HG03139 (cell line): ENCODE measurements at regions not wholly inside any gene's neighbourhood (a gene's known extent, or its start where the extent isn't known, plus 50 kb on each side); places are given as distances from the start of the nearest gene placed in this dataset.
A peak's percentile ranks its signal among the peaks of the same experiment; 100 is the strongest.
"Not testable (repeated sequence)": the region's sequence is repeated elsewhere in the genome, so short reads cannot be mapped to it uniquely, and the experiment has no call there.

Experiments
- ATAC-seq: cut with Tn5 transposase; IDR thresholded peaks from one replicate; pipeline ENCODE4 v1.9.1; 2021; ENCODE audit not compliant: unreplicated experiment

DNA sequence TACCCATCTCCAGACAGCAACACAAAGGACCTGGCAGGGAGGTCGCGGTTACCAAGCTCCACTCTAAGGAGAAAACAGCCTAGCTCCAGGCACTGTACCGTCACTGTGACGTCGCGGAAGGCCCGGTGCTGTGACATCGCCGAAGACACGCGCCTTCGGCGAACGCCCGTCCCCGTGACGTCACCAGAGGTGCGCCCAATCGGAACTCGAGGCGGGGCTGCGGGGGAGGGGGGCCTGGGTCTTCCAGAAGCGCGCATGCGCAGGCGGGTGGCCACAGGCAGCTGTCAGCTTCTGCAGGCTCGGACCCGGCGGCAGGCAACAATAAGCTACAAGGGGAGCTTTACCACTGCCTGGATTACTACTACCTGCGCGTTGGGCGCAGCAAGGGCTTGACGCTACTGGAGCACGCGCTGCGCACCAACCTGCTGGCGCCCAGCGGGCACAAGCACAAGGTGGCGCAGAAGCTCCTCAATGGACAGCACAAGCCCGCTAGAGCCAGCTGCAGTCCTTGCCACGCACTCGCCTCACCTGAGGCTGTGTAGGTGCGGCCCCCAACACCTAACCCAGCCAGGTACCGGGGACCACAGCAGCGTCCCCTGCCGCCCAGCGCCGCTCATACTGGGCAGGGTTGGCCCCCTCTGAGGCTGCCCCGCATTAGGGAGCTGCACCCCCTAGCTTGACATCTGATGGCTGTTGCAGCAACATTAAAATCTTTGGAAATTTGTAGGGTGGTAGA, 208.4 kb downstream of the TPST1 start:
- peak; percentile 51 for ATAC-seq

DNA sequence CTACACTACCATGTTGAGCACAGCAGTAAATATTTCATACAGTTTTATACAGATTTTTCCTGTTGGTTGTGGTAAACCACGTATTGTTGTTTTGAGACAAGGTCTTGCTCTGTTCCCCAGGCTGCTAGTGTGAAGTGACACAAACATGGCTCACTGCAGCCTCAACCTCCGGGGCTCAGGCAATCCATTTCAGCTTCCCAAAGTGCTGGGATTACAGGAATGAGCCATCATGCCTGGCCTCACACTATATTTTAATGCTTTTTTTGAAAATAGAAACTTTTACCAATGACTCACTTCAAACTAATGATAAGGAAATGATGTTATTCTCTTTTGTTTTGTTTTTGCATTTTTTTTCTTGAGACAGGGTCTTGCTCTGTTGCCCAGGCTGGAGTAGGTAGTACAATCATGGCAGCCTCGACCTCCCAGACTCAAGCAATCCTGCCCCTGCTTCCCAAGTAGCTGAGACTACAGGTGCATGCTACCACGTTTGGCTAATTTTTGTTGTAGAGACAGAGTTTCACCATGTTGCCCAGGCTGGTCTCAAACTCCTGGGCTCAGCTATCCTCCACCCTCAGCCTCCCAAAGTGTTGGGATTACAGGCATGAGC, 210.6 kb downstream of the TPST1 start:
- no peak for ATAC-seq

DNA sequence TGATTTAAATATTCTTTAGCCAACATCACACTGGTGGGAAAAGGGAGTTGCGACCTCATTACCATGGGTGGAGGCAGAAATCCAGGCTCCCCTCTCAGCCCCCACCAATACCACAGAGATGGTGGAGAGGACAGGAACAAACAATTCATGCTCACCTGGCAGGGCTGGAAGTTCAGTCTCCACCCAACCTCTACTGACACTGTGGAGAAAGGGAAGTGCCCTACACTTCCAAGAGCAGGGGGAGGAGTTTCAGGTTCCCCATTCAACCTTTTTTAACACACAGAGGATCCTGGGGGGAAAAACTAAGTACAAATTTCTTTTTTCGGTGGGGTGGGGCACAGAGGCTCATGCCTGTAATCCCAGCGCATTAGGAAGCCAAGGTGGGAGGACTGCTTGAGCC, 210.1 kb upstream of the KCTD7 start:
- no peak for ATAC-seq

DNA sequence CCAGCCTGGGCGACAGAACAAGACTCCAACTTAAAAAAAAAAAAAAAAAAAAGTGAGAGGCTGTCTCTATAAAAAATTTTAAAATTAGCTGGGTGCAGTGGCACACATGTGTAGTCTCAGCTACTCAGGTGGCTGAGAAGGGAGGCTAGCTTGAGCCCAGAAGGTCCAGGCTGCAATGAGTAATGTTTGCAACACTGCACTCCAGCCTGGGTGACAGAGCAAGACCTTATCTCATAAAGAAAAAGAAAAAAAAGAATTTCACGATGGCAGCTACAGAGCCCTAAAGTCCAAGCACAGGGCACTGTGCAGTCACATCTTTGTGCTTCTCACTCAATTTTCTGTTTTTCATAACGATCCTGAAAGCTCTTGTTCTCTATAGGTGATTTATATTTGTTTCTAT, 209.5 kb upstream of the KCTD7 start:
- ATAC-seq: no peak

DNA sequence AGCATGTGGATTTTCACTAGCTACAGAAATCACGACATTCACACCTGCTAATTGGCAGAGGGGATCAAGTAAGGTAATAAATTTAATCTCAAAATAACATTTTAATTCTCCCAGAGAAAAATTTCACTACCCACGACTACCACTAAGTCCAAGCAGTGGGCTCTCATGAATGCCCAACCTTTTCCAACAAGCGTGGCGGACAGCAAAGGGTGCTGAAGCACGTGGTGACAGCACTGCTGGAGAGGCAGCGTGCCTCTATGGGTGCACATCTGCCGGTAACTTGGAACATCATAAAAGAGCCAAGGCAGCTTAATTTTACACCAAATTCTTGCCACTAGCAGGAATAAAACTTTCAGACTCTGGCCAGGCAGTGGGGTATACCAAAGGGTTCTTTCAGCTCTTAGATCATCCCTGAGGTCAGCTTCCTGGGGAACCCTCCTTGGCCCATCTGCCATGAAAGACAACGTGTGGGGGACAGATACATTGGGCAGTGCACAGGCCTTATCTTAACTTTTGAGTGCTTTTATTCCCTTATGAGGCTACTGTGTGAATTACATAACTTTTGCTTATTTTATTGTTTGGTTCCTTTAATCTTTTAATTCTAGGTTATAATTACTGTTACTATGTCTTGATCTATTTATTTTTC, 206.7 kb upstream of the KCTD7 start:
- no peak for ATAC-seq

DNA sequence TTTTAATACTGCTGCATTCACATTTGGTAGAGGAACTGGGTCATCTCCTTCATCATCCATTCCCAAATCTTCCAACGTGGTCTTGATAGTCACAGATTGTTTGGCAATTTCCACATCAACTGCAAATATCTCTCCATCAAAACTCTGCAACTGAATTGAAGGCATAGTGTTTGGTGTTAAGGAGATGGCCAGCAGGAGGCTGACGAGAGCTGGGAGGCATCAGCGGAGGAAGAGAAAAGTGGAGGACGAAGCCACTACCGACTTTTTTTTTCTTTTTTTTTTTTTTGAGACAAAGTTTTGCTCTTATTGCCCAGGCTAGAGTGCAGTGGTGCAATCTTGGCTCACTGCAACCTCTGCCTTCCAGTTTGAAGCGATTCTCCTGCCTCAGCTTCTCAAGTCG, 205.0 kb upstream of the KCTD7 start:
- ATAC-seq: no peak

DNA sequence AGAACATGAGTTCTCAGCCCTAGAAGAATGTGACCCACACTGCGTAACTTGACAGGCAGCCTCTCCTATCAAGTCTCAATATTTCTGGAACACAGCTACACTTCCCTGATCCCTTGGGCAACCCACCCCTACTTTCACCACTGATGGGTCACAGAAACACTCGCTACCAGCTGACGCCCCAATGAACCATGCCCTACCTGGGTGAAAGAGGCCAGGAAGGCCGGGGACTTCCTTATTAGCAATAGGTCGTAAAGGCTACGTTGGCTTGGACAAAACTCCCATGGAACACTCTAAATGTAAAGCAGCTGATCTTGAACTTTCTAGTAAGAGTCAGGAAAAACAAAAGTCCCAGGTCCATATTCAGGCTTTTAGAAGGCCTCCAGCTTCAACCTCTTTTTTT, 202.3 kb upstream of the KCTD7 start:
- no peak for ATAC-seq

DNA sequence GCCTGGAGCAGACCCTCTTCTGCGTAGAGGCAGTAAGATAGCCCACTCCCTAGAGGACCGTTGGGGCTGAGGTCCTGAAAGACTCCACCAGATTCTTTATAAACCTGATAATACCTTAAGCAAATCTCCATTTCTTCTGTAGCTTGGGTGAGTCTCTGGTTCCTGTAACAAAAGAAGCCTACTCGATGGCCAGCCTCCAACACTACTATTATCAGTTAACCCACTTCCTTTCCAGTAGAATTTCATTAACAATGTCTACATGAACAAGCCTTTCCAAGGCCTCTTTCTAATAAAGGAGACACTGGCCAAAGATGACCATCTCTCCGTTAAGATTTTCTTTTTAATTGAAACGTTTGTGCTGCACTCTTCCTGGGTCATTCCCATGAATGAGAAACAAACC, 201.7 kb upstream of the KCTD7 start:
- ATAC-seq: no peak

DNA sequence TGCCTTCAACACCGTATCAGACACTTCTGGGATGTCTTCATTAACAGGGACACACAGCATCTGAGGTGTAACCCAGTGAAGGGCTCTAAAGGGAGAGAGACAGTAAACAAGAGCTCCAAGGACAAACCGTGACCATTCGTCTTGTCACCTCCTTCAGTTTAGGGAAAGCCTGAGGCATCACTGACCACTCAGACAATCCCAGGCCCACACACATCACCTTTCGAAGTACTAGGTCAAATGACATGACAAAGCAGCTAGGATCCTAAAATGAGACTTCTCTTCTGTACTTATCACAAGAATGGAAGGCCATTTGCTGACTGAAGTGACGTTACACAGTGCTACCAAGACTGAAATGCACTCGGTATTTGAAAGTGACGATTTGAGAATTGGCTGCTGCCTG, 200.7 kb upstream of the KCTD7 start:
- ATAC-seq: no peak

DNA sequence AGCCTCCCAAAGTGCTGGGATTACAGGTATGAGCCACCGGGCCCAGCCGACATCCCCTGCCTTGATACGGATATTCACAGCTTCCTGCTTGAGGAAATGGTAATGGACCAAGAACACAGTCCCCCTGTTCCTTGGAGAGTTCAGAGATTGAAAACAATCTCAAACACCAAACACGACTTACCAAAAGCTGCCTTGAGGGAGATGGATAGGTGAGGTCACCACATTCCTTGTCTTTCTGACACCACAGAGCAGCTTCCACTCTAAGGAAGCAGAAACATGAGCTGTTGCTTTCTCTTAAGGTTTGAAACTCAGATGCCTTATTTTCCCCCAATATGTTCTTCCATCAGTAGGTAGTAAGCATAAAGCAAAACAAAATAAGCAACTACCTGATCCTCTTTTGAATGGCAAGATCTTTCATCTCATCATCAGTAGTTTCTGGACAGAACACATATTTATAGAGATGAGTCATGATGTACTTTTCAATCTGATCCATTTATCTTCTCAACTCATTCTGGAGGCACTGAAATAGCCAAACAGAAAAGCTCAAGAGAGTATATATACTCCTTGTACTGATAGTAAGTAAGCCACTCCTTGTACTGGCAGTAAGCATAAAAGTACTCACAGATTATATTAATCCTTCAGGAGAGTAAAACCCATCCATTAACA, 199.1 kb upstream of the KCTD7 start:
- no peak for ATAC-seq

DNA sequence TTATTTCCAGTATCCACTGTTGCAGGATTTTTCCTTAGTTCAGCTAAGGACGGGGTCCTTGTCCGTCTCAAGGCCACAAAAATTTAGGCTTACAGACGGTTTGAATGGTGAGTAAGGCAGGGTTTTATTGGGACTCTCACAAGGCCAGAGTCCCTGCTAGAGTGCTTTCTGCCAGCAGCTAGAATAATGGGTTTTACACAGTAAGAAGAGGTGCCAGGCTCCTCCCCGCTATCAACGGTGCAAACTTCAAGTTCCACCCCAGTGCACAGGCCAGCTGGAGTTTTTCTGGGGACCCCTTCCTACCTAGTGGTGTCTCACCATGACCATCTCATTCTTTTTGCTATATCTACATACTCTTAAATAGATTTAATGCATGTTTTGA, 198.5 kb upstream of the KCTD7 start:
- ATAC-seq: no peak

DNA sequence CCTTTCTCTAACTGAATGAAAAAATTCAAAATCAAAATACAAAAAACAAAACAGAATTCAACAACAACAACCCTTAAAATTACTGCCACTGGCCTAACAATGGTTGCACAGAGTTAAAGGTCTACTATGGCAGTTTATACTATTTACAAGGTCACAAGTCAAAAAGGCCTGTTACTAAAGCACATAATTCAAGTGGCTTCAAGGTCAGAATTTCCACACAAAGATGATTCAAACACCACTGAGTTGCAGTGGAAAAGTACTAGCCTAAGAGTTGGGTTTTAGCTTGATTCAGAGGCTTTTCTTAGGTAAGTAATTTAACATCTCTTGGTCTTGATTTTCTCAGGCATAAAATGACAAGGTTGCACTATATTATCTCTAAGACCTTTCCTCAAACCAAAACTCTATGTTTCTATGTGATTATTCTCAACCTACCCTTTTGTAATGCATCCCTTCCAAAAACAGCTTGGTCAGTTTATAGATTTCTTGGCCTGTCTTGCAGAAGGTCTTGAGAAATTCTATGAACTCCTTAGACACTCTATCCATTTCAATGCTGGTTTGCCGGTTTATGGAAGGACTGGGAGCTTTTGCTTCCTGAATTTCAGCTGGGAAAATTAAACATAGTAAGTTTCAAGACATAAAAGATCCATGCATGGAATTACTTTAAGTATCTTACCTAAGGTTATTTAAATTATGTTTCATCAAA, 189.8 kb upstream of the KCTD7 start:
- ATAC-seq: not testable (repeated sequence)

DNA sequence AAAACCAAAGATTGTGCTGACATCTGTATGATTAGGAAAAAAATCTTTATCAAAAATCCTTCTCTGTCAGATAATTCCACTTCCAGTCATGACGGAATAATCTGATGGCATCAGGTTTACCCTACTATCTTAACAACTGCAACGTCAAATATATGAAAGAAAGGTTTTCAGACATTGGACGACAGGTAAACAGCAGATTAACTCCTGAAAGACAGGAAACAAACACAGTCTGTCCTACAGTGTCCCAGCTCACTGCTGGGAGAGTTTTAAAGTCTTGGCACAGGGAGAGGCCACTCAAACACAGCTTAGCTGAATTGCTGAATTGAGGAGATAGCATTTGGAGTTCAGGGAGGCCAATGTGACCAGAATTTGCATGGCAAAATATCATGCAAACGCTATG, 186.3 kb upstream of the KCTD7 start:
- no peak for ATAC-seq

DNA sequence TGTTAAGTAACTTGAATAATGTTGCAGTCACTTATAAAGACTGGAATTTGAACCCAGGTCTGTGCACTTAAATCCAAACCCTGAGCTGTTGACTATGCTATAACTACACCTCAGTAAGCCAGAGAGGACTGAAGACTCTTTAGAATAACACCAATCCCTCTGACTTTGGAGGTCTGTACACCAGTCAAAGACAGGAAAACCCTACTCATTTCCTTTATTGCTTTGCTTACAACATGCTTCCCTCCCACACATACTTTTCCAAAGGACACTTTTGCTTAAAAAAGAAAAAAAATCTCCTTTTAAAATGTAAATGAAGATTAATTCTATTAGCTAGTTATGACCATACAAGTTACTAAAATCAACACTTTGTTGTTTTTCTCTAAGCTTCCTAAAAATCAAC, 184.7 kb upstream of the KCTD7 start:
- no peak for ATAC-seq

DNA sequence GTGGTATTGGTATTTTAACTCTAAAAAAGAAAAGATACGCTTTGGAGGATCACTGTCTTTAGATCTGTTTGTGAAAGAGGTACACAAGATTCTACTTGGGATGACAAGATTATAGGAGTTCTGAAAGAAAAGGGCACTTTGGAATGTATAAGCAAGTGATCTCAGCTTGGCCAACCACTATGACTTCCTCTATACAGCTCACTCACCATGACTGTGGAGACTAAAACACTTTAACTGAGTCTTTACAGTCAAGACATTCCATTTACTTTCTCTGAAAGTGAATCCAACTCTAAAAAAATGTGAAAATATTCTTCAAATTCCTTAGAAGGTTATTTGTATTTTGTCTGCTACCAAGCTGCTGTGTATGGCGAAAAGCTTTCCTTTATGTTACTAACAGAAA, 181.7 kb upstream of the KCTD7 start:
- ATAC-seq: not testable (repeated sequence)

DNA sequence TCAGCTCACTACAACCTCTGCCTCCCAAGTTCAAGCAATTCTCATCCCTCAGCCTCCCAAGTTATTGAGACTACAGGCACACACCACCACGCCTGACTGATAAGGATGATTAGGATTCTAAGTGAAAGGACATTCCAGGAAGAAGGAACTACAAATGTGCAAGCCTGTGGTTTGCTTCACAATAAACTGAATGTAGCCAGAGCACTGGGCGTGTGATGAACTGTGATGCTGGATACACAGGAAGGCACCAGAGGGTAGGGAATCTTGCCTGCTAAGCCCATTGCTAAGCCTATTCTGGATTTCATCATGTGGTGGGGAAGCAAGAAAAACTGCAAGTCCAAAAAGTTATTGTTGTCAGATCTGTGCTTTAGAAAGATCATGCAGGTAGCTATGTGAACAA, 177.9 kb upstream of the KCTD7 start:
- ATAC-seq: not testable (repeated sequence)

DNA sequence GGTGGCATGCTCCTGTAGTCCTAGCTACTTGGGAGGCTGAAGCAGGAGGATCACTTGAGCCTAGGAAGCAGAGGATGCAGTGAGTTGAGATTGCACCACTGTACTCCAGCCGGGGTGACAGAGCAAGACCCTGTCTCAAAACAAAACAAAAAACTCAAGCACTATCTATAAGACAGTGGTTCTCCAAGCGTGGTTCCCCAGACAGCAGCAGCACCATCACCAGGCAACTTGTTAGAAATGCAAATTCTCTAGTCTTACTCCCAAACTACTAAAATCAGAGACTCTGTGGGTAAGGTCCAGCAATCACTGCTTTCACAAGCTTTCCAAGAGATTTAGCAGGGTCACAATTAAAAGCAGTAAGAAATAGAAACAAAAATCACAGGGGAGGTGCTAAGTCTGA, 177.0 kb upstream of the KCTD7 start:
- not testable (repeated sequence) for ATAC-seq

DNA sequence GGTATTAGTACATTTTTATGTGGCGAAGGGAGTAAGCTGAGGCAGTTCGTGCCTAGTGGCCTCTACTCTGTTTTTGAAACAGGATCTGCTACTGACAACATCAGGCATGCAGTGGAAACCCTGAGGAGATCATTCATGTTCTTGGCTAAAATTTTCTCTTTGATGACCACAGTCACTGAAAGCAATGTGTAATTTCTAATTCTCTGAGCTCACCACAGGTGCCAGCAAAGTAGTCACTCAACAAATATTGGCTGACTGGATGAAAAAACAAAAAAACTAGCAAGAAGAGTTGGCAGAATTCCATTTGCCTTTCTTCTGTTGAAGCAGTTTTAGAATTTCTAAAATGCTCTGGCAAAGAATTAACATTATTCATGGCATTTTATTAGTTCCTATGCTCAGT, 176.5 kb upstream of the KCTD7 start:
- no peak for ATAC-seq

DNA sequence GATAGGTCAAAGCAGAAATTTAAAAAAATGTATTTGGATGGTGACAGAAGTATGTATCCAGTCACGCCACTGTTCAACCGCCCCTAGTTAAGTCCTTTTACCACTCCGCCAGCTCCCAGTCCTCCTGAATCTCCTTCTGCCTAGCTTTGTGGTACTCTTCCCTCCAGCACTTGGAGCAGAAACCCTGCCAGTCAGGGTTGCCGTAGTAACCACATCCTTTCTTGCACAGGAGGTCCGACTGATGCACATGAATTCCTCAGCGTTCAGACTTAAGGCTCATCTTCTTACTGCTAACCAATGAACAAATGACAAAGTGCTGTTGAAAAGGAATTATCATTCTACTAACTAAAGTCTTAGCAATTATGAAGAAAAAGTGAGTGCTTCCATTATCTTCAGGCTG, 175.3 kb upstream of the KCTD7 start:
- no peak for ATAC-seq

DNA sequence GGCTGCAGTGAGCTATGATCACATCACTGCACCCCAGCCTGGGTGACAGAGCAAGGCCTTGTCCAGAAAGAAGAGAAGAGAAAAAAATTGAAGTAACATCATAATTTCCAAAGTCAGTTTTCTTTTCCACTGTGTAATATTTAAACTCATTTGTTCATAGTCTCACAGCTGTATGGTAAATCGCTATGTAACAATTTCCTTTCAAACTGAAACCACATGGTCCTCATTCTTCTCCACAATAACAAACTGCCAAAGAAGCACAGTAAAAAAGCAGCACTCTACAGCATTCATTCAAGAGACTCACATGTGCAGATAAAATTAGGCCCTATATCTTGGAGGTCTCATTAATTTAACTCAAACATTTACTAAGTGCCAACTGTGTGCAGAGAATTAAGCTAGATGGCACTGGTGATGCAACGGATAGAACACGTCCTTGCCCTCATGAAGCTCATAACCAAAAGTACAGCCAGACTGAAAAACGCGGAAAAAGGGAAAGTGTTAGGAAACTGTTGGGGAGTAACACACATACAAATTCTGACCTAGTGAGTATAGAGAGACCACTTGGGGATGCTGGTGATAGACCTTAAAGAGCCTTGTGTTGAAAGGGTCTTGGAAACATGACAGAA, 174.0 kb upstream of the KCTD7 start:
- no peak for ATAC-seq

DNA sequence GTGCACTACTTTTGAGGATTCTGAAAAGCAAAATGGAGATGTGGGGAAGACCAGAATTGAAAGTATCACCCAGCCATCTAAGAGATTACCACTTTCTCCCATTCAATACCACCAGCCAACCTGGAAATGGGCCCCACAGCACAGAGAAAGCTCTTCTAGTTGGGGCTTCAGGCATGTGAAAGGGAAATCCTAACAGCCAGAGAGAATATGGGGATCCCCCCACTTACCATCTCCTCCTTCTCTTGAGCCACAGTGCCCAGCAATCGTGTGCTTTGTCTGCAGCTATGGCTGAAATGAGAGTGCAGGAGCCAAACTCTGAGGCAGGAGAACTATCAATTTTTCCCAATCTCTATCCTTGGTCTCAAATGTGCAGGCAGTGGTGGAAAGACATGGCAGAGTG, 173.2 kb upstream of the KCTD7 start:
- ATAC-seq: not testable (repeated sequence)
